Subcutaneous abdominal adipose tissue (tissue), 5 donors: ENCODE measurements at regions not wholly inside any gene's neighbourhood (a gene's known extent, or its start where the extent isn't known, plus 50 kb on each side); places are given as distances from the start of the nearest gene placed in this dataset.
"Not testable (repeated sequence)": the region's sequence is repeated elsewhere in the genome, so short reads cannot be mapped to it uniquely, and the experiment has no call there.

ENCODE experiments used
- H3K27ac ChIP-seq: one replicate; pipeline ENCODE4 v1.7.0; 2013; ENCODE audit warnings: low read depth, mild to moderate bottlenecking, inconsistent platforms, low read length, moderate library complexity
- H3K27me3 ChIP-seq, 5 donors: one replicate each; pipeline ENCODE4 v1.7.0; 2013; ENCODE audit warnings: low read length in 5 of 5, inconsistent platforms in 1 of 5; ENCODE audit not compliant: control insufficient read depth in 5 of 5, insufficient read depth in 4 of 5
- H3K36me3 ChIP-seq, 5 donors: one replicate each; pipeline ENCODE4 v1.7.0; 2013; ENCODE audit warnings: low read length in 5 of 5; ENCODE audit not compliant: control insufficient read depth in 5 of 5, insufficient read depth in 5 of 5
- H3K4me1 ChIP-seq, 5 donors: one replicate each; pipeline ENCODE4 v1.7.0; 2013; ENCODE audit warnings: low read length in 5 of 5, mild to moderate bottlenecking in 3 of 5, moderate library complexity in 1 of 5; ENCODE audit not compliant: control insufficient read depth in 5 of 5, insufficient read depth in 5 of 5
- H3K4me3 ChIP-seq, 5 donors: one replicate each; pipeline ENCODE4 v1.7.0; 2013; ENCODE audit warnings: low read length in 5 of 5, low read depth in 1 of 5
- H3K9ac ChIP-seq, 5 donors: one replicate each; pipeline ENCODE4 v1.7.0; 2013; ENCODE audit warnings: low read length in 5 of 5, mild to moderate bottlenecking in 4 of 5, moderate library complexity in 3 of 5
- H3K9me3 ChIP-seq, 5 donors: one replicate each; pipeline ENCODE4 v1.7.0; 2013; ENCODE audit warnings: low read length in 5 of 5; ENCODE audit not compliant: control insufficient read depth in 5 of 5
- donor health status: healthy.
- donor health status: healthy.
- donor health status: healthy.
- donor health status: healthy.
- donor health status: healthy.

GRCh38 chr14:37834275-37834674 lies 238.8 kb downstream of the TTC6 start:
- Histone ChIP-seq H3K9ac (no peak overlapping the region), H3K9me3 (peaks cover 15 to 48% (median 20%) of the 10 kb centered on the region in 5 donors), H3K27ac (no peak overlapping the region), H3K27me3 (no peaks in the 10 kb centered on the region), H3K36me3 (no peaks in the 10 kb centered on the region), H3K4me3 (no peak overlapping the region), H3K4me1 (no peaks in the 10 kb centered on the region)

GRCh38 chr14:37838778-37839177 lies 243.3 kb downstream of the TTC6 start:
- not testable (repeated sequence) for H3K4me3 ChIP-seq, H3K27ac ChIP-seq, H3K4me1 ChIP-seq, H3K36me3 ChIP-seq, H3K27me3 ChIP-seq, H3K9ac ChIP-seq
- peaks cover 6 to 17% (median 10%) of the 10 kb centered on the region in 5 donors for H3K9me3 ChIP-seq

GRCh38 chr14:37841039-37841438 lies 245.6 kb downstream of the TTC6 start:
- H3K27me3 ChIP-seq, H3K4me3 ChIP-seq, H3K27ac ChIP-seq, H3K9me3 ChIP-seq, H3K4me1 ChIP-seq, H3K36me3 ChIP-seq, H3K9ac ChIP-seq: not testable (repeated sequence)

GRCh38 chr14:37842106-37842505 lies 246.7 kb downstream of the TTC6 start:
- Histone ChIP-seq H3K4me1 (no peaks in the 10 kb centered on the region), H3K36me3 (no peaks in the 10 kb centered on the region), H3K27me3 (no peaks in the 10 kb centered on the region), H3K9ac (no peak overlapping the region), H3K9me3 (no peaks in the 10 kb centered on the region), H3K27ac (no peak overlapping the region), H3K4me3 (no peak overlapping the region)

GRCh38 chr14:37843954-37844607 lies 248.7 kb downstream of the TTC6 start:
- Histone ChIP-seq H3K4me3 (no peak overlapping the region), H3K27ac (no peak overlapping the region), H3K4me1 (no peaks in the 10 kb centered on the region), H3K9me3 (no peaks in the 10 kb centered on the region), H3K36me3 (no peaks in the 10 kb centered on the region), H3K27me3 (no peaks in the 10 kb centered on the region), H3K9ac (no peak overlapping the region)

GRCh38 chr14:37844614-37845013 lies 249.2 kb downstream of the TTC6 start:
- Histone ChIP-seq H3K9me3 (no peaks in the 10 kb centered on the region), H3K4me3 (no peak overlapping the region), H3K36me3 (no peaks in the 10 kb centered on the region), H3K9ac (no peak overlapping the region), H3K27ac (no peak overlapping the region), H3K4me1 (no peaks in the 10 kb centered on the region), H3K27me3 (no peaks in the 10 kb centered on the region)

GRCh38 chr14:37848985-37849621 lies 253.7 kb downstream of the TTC6 start:
- no peaks in the 10 kb centered on the region for H3K4me1 ChIP-seq
- H3K27me3 ChIP-seq = no peaks in the 10 kb centered on the region
- no peaks in the 10 kb centered on the region for H3K36me3 ChIP-seq
- H3K9me3 ChIP-seq = no peaks in the 10 kb centered on the region
- H3K9ac ChIP-seq = no peak overlapping the region
- no peak overlapping the region for H3K4me3 ChIP-seq
- H3K27ac ChIP-seq = no peak overlapping the region

GRCh38 chr14:37851054-37851453 lies 255.6 kb downstream of the TTC6 start:
- Histone ChIP-seq H3K27me3 (no peaks in the 10 kb centered on the region), H3K36me3 (no peaks in the 10 kb centered on the region), H3K9me3 (no peaks in the 10 kb centered on the region), H3K4me3 (no peak overlapping the region), H3K27ac (no peak overlapping the region), H3K9ac (no peak overlapping the region), H3K4me1 (no peaks in the 10 kb centered on the region)

- H3K9ac ChIP-seq = no peak overlapping the region
- no peaks in the 10 kb centered on the region for H3K4me1 ChIP-seq
- H3K36me3 ChIP-seq = no peaks in the 10 kb centered on the region
- no peaks in the 10 kb centered on the region for H3K27me3 ChIP-seq
- H3K27ac ChIP-seq = no peak overlapping the region
- no peak overlapping the region for H3K4me3 ChIP-seq
- H3K9me3 ChIP-seq = no peaks in the 10 kb centered on the region
Measured at GRCh38 chr14:37855871-37856270, 260.4 kb downstream of the TTC6 start.

- Histone ChIP-seq H3K4me1 (no peaks in the 10 kb centered on the region), H3K9me3 (no peaks in the 10 kb centered on the region), H3K9ac (no peak overlapping the region), H3K27me3 (no peaks in the 10 kb centered on the region), H3K4me3 (no peak overlapping the region), H3K27ac (no peak overlapping the region), H3K36me3 (no peaks in the 10 kb centered on the region)
Measured at GRCh38 chr14:37857774-37858266, 262.4 kb downstream of the TTC6 start.
